ENCODE measurements at regions not wholly inside any gene's neighbourhood (a gene's known extent, or its start where the extent isn't known, plus 50 kb on each side); places are given as distances from the start of the nearest gene placed in this dataset.
A peak's percentile ranks its signal among the peaks of the same experiment; 100 is the strongest.
"Not testable (repeated sequence)": the region's sequence is repeated elsewhere in the genome, so short reads cannot be mapped to it uniquely, and the experiment has no call there.

DNA sequence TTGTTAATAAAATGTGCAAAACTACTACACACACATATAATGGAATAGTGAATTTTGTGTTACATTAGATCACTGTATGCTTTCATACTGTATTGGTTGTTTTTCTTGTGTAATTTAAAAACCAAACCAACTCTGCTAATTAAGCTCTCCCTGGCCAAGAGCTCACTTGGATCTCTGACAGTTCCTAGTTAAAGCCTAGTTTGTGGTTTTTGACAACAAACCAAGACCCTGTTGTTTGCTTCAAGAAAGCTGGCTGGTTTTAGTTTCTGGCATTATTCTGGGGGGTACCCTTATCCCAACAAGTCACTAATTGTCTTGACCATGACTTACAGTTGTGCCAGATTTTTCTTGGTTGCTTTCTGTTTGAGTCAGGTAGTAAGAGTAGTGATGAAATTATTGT lies 121.4 kb upstream of the CXorf66 start:
- TF ChIP-seq, protein P1, sequence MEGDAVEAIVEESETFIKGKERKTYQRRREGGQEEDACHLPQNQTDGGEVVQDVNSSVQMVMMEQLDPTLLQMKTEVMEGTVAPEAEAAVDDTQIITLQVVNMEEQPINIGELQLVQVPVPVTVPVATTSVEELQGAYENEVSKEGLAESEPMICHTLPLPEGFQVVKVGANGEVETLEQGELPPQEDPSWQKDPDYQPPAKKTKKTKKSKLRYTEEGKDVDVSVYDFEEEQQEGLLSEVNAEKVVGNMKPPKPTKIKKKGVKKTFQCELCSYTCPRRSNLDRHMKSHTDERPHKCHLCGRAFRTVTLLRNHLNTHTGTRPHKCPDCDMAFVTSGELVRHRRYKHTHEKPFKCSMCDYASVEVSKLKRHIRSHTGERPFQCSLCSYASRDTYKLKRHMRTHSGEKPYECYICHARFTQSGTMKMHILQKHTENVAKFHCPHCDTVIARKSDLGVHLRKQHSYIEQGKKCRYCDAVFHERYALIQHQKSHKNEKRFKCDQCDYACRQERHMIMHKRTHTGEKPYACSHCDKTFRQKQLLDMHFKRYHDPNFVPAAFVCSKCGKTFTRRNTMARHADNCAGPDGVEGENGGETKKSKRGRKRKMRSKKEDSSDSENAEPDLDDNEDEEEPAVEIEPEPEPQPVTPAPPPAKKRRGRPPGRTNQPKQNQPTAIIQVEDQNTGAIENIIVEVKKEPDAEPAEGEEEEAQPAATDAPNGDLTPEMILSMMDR (IDR thresholded peaks at IDR 0.05; ENCODE audit: low read depth, low read length): no peak
- TF ChIP-seq EZH2phosphoT487 (IDR thresholded peaks at IDR 0.05; ENCODE audit: low read depth): no peak

DNA sequence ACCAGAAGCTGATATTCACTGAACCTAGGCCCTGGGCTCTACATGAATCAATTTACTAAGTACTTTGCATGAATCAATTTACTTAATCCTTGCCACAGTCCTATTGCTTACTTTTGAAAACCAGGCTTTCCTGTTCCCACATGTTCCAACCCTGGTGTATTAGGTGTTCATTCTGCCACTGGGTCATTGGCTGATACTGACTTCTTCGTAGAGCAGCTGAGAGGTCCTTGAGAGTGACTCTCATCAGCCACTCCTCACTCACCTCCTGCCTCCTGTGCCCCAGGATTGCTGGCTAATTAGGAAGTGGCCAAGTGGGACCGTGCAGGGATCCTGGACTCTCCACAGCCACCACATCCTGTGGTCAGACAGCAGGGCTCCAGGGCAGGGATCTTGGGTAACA lies 109.5 kb upstream of the CXorf66 start:
- H3K9me3 ChIP-seq (ENCODE audit: insufficient read depth, low read length); H3K27me3 ChIP-seq (ENCODE audit: low read depth, low read length); H3K9ac ChIP-seq (ENCODE audit: low read length); H3K36me3 ChIP-seq (replicated peaks; ENCODE audit: low read depth, low read length); H3K27ac ChIP-seq (ENCODE audit: low read length); H3K4me2 ChIP-seq (ENCODE audit: low read length); H3K4me3 ChIP-seq (ENCODE audit: low read length); H3K79me2 ChIP-seq (ENCODE audit: low read length); H4K20me1 ChIP-seq (ENCODE audit: insufficient read depth, low read length); H2AFZ ChIP-seq (ENCODE audit: low read depth, low read length): not testable (repeated sequence)
- H3K4me1 ChIP-seq (ENCODE audit: low read length): peaks cover 15% of the 10 kb centered on the region

More for the DNA sequence above, 121.4 kb upstream of the CXorf66 start:
- no peaks in the 10 kb centered on the region for H4K20me1 ChIP-seq (ENCODE audit: insufficient read depth, low read length)
- H3K36me3 ChIP-seq (replicated peaks; ENCODE audit: low read depth, low read length): no peaks in the 10 kb centered on the region
- no peak overlapping the region for H3K27ac ChIP-seq (ENCODE audit: low read length)
- no peaks in the 10 kb centered on the region for H3K79me2 ChIP-seq (ENCODE audit: low read length)
- H3K9me3 ChIP-seq (ENCODE audit: insufficient read depth, low read length): no peaks in the 10 kb centered on the region
- no peak overlapping the region for H3K9ac ChIP-seq (ENCODE audit: low read length)
- no peak overlapping the region for H2AFZ ChIP-seq (ENCODE audit: low read depth, low read length)
- H3K27me3 ChIP-seq (ENCODE audit: low read depth, low read length): no peaks in the 10 kb centered on the region
- H3K4me3 ChIP-seq (ENCODE audit: low read length): no peak overlapping the region
- no peak overlapping the region for H3K4me2 ChIP-seq (ENCODE audit: low read length)
- H3K4me1 ChIP-seq (ENCODE audit: low read length): peaks cover 7% of the 10 kb centered on the region; the same call in 1 of the 2 replicates

DNA sequence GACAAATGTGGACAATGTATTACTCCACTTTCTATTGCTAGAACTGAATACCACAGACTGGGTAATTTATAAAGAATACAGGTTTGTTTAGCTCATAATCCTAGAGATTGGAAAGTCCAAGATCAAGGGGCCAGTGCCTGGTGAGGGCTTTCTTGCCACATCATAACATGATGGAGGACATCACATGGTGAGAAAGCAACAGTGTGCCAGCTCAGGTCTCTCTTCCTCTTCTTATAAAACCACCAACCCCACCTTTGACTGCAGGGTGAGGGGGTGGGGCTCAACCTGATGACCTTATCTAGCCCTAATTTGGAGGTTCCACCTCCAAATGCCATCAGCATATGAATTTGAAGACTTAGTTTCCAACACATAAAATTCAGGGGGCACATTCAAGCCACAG lies 105.7 kb upstream of the CXorf66 start:
- no peaks in the 10 kb centered on the region for H3K79me2 ChIP-seq (ENCODE audit: low read length)
- H3K4me3 ChIP-seq (ENCODE audit: low read length): no peak overlapping the region
- H3K36me3 ChIP-seq (replicated peaks; ENCODE audit: low read depth, low read length): no peaks in the 10 kb centered on the region
- H3K27ac ChIP-seq (ENCODE audit: low read length): no peak overlapping the region
- H3K4me2 ChIP-seq (ENCODE audit: low read length): peak overlapping the region; percentile 28
- no peak overlapping the region for H3K9ac ChIP-seq (ENCODE audit: low read length)
- no peaks in the 10 kb centered on the region for H4K20me1 ChIP-seq (ENCODE audit: insufficient read depth, low read length)
- TF ChIP-seq, protein P1 (IDR thresholded peaks at IDR 0.05; ENCODE audit: low read depth, low read length): no peak
- no peak for TF ChIP-seq EZH2phosphoT487 (IDR thresholded peaks at IDR 0.05; ENCODE audit: low read depth)
- no peaks in the 10 kb centered on the region for H3K9me3 ChIP-seq (ENCODE audit: insufficient read depth, low read length)
- no peak overlapping the region for H2AFZ ChIP-seq (ENCODE audit: low read depth, low read length)
- H3K4me1 ChIP-seq (ENCODE audit: low read length): peaks cover 15% of the 10 kb centered on the region
- H3K27me3 ChIP-seq (ENCODE audit: low read depth, low read length): no peaks in the 10 kb centered on the region

DNA sequence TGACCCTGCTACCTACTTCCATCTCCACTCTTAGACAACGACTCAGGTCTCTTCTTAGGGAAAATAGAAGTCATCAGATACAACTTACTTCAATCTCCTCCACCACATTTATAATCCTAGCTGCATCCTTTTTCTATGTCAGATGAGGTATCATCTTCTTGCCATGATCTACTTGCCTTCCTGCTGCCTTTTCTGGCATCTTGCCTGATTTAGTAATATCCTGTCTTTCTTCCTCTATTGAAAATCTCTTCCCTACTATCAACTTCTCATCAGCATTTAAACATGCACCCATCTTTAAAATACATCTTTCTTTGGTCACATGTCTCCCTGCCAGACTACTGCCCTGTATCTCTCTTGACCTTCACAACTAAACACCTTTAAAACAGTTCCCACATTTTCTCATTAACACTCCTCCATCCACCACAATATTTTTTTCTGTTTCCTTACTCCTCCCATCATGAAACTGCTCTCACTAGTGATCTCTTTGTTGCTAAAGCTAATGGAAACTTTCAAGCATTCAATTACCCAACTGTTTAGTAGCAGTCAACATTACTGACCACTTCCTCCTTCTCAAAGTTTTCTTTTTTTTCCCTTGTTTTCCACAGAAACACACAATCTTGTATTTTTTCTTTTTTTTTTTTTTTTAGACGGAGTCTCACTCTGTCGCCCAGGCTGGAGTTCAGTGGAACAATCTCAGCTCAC lies 100.8 kb upstream of the CXorf66 start:
- Histone ChIP-seq H3K79me2 (ENCODE audit: low read length) (no peaks in the 10 kb centered on the region), H3K9me3 (ENCODE audit: insufficient read depth, low read length) (no peaks in the 10 kb centered on the region), H4K20me1 (ENCODE audit: insufficient read depth, low read length) (no peaks in the 10 kb centered on the region), H3K27me3 (ENCODE audit: low read depth, low read length) (no peaks in the 10 kb centered on the region), H3K27ac (ENCODE audit: low read length) (no peak overlapping the region), H3K36me3 (replicated peaks; ENCODE audit: low read depth, low read length) (no peaks in the 10 kb centered on the region), H3K4me2 (ENCODE audit: low read length) (no peak overlapping the region), H2AFZ (ENCODE audit: low read depth, low read length) (no peak overlapping the region), H3K4me3 (ENCODE audit: low read length) (no peak overlapping the region), H3K4me1 (ENCODE audit: low read length) (peaks cover 9% of the 10 kb centered on the region), H3K9ac (ENCODE audit: low read length) (no peak overlapping the region)
- TF ChIP-seq, protein P1 (IDR thresholded peaks at IDR 0.05; ENCODE audit: low read depth, low read length): no peak
- no peak for TF ChIP-seq EZH2phosphoT487 (IDR thresholded peaks at IDR 0.05; ENCODE audit: low read depth)

Measured in OCI-LY3 (cell line).